MCF 10A (cell line): ENCODE measurements at regions not wholly inside any gene's neighbourhood (a gene's known extent, or its start where the extent isn't known, plus 50 kb on each side); places are given as distances from the start of the nearest gene placed in this dataset.
"Not testable (repeated sequence)": the region's sequence is repeated elsewhere in the genome, so short reads cannot be mapped to it uniquely, and the experiment has no call there.

Experiments
- BruUV-seq: library from RNA; stranded (reverse); fragments of 400-500 nt; replicated peaks from 2 replicates; lab custom pipeline; 2021; lab: Mats Ljungman, UMichigan
- CTCF ChIA-PET: fragments of 300-600 bp; sonication (Branson Sonifier 250); formaldehyde crosslinking; extraction: SDS; loops from one replicate; lab custom pipeline; 2021; ENCODE audit warnings: antibody characterized with exemption, inconsistent platforms; lab: Yijun Ruan, JAX
- POLR2A ChIA-PET: fragments of 300-600, 350-650 bp; sonication (Branson Sonifier 250); formaldehyde crosslinking; extraction: SDS; loops from one replicate; lab custom pipeline; 2020; ENCODE audit warnings: antibody characterized with exemption, inconsistent platforms; lab: Yijun Ruan, JAX
- DNase-seq: peaks from one replicate; pipeline ENCODE4 v3.0.0-alpha.2; 2018; ENCODE audit not compliant: unreplicated experiment
- H3K27ac Mint-ChIP-seq: one replicate; pipeline ENCODE4 v1.8.0; 2022; ENCODE audit warnings: mild to moderate bottlenecking, low read depth, mixed read lengths; ENCODE audit not compliant: unreplicated experiment
- H3K27me3 Mint-ChIP-seq: one replicate; pipeline ENCODE4 v1.8.0; 2022; ENCODE audit warnings: mixed read lengths; ENCODE audit not compliant: insufficient read depth, unreplicated experiment
- H3K36me3 Mint-ChIP-seq: one replicate; pipeline ENCODE4 v1.8.0; 2022; ENCODE audit warnings: mild to moderate bottlenecking, moderate library complexity, mixed read lengths; ENCODE audit not compliant: insufficient read depth, unreplicated experiment
- H3K4me1 Mint-ChIP-seq: one replicate; pipeline ENCODE4 v1.8.0; 2022; ENCODE audit warnings: mixed read lengths; ENCODE audit not compliant: insufficient read depth, unreplicated experiment
- H3K4me3 Mint-ChIP-seq: one replicate; pipeline ENCODE4 v1.8.0; 2022; ENCODE audit warnings: mild to moderate bottlenecking, moderate library complexity, mixed read lengths; ENCODE audit not compliant: unreplicated experiment
- H3K9me3 Mint-ChIP-seq: one replicate; pipeline ENCODE4 v1.8.0; 2022; ENCODE audit warnings: mixed read lengths; ENCODE audit not compliant: unreplicated experiment
- intact Hi-C: fragments of 100-400 bp; cut with micrococcal nuclease; formaldehyde crosslinking; loops from 2 replicates; pipeline ENCODE4 v1.14.1; 2022
- TF ChIP-seq, protein P1 (sequence below): fragments of 200-600 bp; IDR thresholded peaks from one replicate; pipeline ENCODE4 v1.8.0; 2022; ENCODE audit warnings: antibody characterized with exemption, mild to moderate bottlenecking; ENCODE audit not compliant: unreplicated experiment

DNA sequence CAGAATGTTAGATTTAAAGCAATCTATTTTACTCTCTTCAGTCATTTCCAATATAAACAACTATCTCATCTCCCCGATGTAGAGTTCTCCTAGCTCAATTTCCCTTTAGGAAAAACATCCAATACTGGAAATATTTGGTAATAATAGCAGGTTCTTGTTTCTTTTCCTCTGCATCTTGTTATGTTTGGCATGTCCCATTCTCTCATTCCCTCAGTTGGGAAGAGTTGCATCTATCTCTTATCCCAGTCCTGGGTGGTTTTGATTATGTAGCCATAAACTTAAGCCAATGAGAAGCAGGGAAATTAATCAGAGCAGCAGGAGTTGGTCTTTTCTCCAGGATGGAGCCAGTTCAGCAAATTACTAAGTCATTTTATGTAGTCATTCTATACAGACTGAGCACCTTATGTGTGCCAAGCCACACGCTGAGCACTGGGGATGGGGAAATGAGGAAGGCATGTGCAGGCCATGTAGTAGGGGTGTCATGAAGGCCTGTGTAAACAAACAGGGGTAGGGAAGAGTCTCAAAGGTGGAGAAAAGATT is 418.2 kb upstream of the NFIA start:
- Mint-ChIP-seq H3K4me3 (no peak overlapping the region), H3K4me1 (no peaks in the 10 kb centered on the region), H3K27me3 (no peaks in the 10 kb centered on the region), H3K36me3 (peaks cover 6% of the 10 kb centered on the region), H3K27ac (no peak overlapping the region), H3K9me3 (no peaks in the 10 kb centered on the region)
- no TSS peak for BruUV-seq
- DNase-seq = no peak
- TF ChIP-seq, protein P1, sequence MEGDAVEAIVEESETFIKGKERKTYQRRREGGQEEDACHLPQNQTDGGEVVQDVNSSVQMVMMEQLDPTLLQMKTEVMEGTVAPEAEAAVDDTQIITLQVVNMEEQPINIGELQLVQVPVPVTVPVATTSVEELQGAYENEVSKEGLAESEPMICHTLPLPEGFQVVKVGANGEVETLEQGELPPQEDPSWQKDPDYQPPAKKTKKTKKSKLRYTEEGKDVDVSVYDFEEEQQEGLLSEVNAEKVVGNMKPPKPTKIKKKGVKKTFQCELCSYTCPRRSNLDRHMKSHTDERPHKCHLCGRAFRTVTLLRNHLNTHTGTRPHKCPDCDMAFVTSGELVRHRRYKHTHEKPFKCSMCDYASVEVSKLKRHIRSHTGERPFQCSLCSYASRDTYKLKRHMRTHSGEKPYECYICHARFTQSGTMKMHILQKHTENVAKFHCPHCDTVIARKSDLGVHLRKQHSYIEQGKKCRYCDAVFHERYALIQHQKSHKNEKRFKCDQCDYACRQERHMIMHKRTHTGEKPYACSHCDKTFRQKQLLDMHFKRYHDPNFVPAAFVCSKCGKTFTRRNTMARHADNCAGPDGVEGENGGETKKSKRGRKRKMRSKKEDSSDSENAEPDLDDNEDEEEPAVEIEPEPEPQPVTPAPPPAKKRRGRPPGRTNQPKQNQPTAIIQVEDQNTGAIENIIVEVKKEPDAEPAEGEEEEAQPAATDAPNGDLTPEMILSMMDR = no peak
- CTCF ChIA-PET = interaction anchor here (0.5 to 0.6 kb wide), 2 partner anchors 44 to 219 kb away, joined by 3 read pairs; no protein-coding TSS in a partner anchor
- intact Hi-C loops = no loop called here
- POLR2A ChIA-PET = no interaction called here

DNA sequence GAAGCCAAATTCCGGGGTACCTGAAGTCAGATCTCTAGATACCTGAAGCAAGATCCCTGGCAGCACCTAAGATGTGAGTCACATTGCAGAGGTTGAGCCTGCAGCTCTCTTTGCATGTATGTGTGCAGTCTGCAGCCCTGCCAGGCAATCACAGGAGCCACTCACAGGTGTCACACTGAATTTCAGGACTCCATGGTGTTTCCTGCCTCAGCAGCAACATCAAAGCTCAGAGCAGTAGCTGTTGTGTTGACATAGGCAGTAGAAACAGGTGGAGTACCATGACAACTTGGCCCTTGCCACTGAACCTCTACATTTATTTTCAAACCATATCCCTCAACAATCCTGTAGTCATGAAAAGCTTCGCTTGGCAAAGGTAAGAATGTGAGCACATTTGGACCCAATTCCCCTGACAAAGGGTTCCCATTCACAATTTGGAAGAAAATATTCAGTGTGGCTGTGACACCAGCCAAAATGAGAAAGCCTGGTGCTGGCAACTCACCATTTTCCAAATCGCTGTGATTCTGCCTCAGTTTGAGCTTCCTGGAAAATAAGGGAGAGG is 419.8 kb upstream of the NFIA start:
- no peak for DNase-seq
- Mint-ChIP-seq H3K4me3 (no peak overlapping the region), H3K36me3 (peaks cover 6% of the 10 kb centered on the region), H3K4me1 (no peaks in the 10 kb centered on the region), H3K9me3 (no peaks in the 10 kb centered on the region), H3K27me3 (no peaks in the 10 kb centered on the region), H3K27ac (no peak overlapping the region)
- CTCF ChIA-PET = no interaction called here
- intact Hi-C loops = no loop called here
- TF ChIP-seq, protein P1 = no peak
- BruUV-seq = no TSS peak
- POLR2A ChIA-PET = no interaction called here

DNA sequence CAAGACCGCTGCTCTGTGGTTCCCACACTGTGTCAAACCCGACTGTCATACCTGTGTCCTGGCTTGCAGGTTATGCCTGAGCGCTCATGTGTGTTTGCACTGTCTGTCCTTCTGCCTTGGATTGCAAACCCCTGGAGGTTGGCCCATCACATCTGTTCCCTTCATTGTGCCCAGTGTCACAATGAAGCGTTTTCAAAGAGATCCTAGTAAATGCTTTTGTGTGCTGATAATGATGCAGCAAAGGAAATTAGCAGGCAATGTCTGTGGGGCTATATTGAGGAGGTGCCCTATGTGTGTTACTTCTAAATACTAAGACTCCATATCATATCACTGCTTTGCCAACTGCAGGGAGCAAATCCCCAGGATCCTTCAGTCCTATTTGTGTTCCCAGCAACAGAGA is 424.4 kb upstream of the NFIA start:
- intact Hi-C loops = no loop called here
- no peaks in the 10 kb centered on the region for H3K4me1 Mint-ChIP-seq
- no peak overlapping the region for H3K4me3 Mint-ChIP-seq
- no peak for DNase-seq
- ChIA-PET CTCF (no interaction called here), POLR2A (no interaction called here)
- no peaks in the 10 kb centered on the region for H3K27me3 Mint-ChIP-seq
- H3K9me3 Mint-ChIP-seq = no peaks in the 10 kb centered on the region
- H3K27ac Mint-ChIP-seq = no peak overlapping the region
- no peaks in the 10 kb centered on the region for H3K36me3 Mint-ChIP-seq
- TF ChIP-seq, protein P1 = no peak
- BruUV-seq = no TSS peak

DNA sequence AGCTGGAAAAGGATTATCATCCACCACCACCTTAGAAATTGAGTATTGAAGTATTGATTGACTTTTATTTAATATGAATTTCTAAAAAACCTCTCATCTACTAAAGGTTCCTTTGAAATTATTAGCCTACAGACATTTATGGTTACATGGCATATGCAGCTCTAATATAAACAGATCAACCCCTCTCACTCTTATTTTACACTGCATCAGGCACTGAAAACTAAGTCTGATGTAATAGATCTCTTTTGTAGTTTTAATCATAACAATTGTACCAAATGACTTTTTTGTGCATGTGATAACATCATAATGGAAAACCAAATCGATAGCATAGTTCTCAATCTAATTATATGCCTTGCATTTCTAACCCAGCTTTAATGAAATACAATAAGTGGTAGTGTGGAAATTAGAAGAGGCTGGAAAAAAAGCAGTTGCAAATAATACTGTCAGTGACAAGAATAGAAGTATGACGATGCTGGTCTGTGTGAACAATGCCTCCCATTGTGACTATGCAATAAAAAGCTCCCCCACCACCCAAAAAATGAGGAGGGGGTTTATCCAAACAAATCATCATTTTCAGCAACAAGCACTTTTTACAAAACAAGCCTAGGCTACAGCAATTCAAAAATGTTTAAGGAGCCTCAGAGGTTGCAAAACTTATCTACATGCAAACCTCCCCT is 426.5 kb upstream of the NFIA start:
- no peaks in the 10 kb centered on the region for H3K36me3 Mint-ChIP-seq

DNA sequence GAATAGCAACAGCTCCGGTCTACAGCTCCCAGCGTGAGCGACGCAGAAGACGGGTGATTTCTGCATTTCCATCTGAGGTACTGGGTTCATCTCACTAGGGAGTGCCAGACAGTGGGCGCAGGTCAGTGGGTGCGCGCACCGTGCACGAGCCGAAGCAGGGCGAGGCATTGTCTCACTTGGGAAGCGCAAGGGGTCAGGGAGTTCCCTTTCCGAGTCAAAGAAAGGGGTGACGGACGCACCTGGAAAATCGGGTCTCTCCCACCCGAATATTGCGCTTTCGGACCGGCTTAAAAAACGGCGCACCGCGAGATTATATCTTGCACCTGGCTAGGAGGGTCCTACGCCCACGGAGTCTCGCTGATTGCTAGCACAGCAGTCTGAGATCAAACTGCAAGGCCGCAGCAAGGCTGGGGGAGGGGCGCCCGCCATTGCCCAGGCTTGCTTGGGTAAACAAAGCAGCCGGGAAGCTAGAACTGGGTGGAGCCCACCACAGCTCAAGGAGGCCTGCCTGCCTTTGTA is 442.3 kb upstream of the NFIA start:
- intact Hi-C loops, BruUV-seq, H3K36me3 Mint-ChIP-seq, H3K4me1 Mint-ChIP-seq, H3K4me3 Mint-ChIP-seq, H3K27ac Mint-ChIP-seq, DNase-seq, H3K27me3 Mint-ChIP-seq, POLR2A ChIA-PET, H3K9me3 Mint-ChIP-seq, CTCF ChIA-PET: not testable (repeated sequence)

More for the DNA sequence above, 426.5 kb upstream of the NFIA start:
- BruUV-seq = no TSS peak
- TF ChIP-seq, protein P1 = no peak
- no peak overlapping the region for H3K27ac Mint-ChIP-seq
- H3K4me1 Mint-ChIP-seq = no peaks in the 10 kb centered on the region
- H3K9me3 Mint-ChIP-seq = peaks cover 7% of the 10 kb centered on the region
- intact Hi-C loops = no loop called here
- DNase-seq = no peak
- POLR2A ChIA-PET = no interaction called here
- H3K27me3 Mint-ChIP-seq = no peaks in the 10 kb centered on the region
- no peak overlapping the region for H3K4me3 Mint-ChIP-seq
- CTCF ChIA-PET = interaction anchor here (0.7 kb wide), 1 partner anchor 224 kb away, joined by 3 read pairs; no protein-coding TSS in a partner anchor
